ENCODE measurements at regions not wholly inside any gene's neighbourhood (a gene's known extent, or its start where the extent isn't known, plus 50 kb on each side); places are given as distances from the start of the nearest gene placed in this dataset.

DNA sequence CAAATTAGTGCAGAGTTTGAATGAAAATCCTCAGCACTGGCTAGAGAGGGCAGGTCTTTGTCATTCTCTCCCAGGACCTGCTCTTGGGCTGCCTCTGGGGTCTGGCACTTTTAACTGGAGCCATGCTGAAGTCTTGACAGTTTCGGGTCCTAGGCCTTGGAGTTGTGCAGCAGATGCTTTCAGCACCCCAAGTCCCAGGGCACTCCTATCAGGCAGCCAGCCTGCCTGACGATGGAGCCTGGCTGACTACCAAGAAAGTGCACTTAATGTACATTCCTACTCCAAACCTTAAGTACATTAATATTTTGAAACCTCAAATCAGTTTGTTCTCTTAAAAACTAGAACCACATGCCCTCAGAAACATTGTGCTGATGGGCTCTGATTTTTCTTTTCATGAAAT, 69.3 kb upstream of the CXCL14 start (continued):
- TF ChIP-seq, protein P1, sequence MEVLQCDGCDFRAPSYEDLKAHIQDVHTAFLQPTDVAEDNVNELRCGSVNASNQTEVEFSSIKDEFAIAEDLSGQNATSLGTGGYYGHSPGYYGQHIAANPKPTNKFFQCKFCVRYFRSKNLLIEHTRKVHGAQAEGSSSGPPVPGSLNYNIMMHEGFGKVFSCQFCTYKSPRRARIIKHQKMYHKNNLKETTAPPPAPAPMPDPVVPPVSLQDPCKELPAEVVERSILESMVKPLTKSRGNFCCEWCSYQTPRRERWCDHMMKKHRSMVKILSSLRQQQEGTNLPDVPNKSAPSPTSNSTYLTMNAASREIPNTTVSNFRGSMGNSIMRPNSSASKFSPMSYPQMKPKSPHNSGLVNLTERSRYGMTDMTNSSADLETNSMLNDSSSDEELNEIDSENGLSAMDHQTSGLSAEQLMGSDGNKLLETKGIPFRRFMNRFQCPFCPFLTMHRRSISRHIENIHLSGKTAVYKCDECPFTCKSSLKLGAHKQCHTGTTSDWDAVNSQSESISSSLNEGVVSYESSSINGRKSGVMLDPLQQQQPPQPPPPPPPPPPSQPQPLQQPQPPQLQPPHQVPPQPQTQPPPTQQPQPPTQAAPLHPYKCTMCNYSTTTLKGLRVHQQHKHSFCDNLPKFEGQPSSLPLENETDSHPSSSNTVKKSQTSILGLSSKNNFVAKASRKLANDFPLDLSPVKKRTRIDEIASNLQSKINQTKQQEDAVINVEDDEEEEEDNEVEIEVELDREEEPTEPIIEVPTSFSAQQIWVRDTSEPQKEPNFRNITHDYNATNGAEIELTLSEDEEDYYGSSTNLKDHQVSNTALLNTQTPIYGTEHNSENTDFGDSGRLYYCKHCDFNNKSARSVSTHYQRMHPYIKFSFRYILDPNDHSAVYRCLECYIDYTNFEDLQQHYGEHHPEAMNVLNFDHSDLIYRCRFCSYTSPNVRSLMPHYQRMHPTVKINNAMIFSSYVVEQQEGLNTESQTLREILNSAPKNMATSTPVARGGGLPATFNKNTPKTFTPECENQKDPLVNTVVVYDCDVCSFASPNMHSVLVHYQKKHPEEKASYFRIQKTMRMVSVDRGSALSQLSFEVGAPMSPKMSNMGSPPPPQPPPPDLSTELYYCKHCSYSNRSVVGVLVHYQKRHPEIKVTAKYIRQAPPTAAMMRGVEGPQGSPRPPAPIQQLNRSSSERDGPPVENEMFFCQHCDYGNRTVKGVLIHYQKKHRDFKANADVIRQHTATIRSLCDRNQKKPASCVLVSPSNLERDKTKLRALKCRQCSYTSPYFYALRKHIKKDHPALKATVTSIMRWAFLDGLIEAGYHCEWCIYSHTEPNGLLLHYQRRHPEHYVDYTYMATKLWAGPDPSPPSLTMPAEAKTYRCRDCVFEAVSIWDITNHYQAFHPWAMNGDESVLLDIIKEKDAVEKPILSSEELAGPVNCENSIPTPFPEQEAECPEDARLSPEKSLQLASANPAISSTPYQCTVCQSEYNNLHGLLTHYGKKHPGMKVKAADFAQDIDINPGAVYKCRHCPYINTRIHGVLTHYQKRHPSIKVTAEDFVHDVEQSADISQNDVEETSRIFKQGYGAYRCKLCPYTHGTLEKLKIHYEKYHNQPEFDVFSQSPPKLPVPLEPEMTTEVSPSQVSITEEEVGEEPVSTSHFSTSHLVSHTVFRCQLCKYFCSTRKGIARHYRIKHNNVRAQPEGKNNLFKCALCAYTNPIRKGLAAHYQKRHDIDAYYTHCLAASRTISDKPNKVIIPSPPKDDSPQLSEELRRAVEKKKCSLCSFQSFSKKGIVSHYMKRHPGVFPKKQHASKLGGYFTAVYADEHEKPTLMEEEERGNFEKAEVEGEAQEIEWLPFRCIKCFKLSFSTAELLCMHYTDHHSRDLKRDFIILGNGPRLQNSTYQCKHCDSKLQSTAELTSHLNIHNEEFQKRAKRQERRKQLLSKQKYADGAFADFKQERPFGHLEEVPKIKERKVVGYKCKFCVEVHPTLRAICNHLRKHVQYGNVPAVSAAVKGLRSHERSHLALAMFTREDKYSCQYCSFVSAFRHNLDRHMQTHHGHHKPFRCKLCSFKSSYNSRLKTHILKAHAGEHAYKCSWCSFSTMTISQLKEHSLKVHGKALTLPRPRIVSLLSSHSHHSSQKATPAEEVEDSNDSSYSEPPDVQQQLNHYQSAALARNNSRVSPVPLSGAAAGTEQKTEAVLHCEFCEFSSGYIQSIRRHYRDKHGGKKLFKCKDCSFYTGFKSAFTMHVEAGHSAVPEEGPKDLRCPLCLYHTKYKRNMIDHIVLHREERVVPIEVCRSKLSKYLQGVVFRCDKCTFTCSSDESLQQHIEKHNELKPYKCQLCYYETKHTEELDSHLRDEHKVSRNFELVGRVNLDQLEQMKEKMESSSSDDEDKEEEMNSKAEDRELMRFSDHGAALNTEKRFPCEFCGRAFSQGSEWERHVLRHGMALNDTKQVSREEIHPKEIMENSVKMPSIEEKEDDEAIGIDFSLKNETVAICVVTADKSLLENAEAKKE (CRISPR knock-in tag; IDR thresholded peaks at IDR 0.05) = no peak
- TF ChIP-seq, protein P2, sequence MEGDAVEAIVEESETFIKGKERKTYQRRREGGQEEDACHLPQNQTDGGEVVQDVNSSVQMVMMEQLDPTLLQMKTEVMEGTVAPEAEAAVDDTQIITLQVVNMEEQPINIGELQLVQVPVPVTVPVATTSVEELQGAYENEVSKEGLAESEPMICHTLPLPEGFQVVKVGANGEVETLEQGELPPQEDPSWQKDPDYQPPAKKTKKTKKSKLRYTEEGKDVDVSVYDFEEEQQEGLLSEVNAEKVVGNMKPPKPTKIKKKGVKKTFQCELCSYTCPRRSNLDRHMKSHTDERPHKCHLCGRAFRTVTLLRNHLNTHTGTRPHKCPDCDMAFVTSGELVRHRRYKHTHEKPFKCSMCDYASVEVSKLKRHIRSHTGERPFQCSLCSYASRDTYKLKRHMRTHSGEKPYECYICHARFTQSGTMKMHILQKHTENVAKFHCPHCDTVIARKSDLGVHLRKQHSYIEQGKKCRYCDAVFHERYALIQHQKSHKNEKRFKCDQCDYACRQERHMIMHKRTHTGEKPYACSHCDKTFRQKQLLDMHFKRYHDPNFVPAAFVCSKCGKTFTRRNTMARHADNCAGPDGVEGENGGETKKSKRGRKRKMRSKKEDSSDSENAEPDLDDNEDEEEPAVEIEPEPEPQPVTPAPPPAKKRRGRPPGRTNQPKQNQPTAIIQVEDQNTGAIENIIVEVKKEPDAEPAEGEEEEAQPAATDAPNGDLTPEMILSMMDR (conservative IDR thresholded peaks at IDR 0.05; ENCODE audit: low read depth in 2 of 2) = no peak
- TF ChIP-seq ZNF331 (CRISPR knock-in tag; IDR thresholded peaks at IDR 0.05; ENCODE audit: low read depth) = no peak
- TF ChIP-seq POLR2AphosphoS5 (IDR thresholded peaks at IDR 0.05; ENCODE audit: low read depth) = no peak

DNA sequence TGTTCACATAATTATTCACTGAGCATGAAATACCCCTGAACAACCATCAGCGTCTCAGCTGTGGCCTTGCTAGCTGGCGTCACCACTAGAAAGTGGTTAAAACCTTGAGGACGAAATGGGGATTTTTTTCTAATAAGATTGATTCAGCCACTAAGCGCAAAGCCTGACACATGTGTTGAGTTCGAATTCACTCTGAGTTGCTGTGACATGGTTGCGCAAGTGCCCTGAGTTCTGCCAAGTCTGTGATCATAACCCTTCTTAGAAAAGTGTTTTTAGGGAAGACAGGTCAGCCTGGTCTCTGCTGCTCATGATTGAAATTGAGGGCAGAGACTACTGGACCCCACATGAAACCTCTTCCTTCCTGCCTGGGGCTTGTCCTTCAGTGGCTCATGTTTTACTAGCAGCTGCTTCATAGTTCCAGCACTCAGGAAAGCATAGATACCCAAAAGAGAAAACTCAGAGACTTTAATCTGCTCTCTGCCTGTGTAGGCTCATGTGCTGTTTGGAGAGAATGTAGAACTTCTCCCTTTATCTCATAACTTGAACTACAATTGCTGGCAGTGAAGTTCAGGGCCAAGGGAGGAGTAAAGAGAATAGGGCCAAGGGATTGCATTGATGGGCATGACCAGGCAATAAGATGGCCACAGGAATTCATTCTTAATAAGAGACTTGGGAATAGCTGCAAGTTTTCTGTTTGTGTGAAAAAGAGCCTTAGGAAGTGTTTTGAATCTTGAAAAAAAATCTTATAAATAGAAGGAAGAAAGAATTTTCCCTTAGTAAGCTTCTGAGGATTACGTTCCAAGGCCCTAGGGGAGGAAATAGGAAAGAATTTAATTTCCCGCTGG, 66.8 kb upstream of the CXCL14 start:
- no peaks in the 10 kb centered on the region for H3K79me2 ChIP-seq (replicated peaks; ENCODE audit: insufficient read depth)
- no peaks in the 10 kb centered on the region for H4K20me1 ChIP-seq (replicated peaks; ENCODE audit: insufficient read depth)
- ATAC-seq (no peak), DNase-seq (ENCODE audit: low spot score) (no peak)
- no peaks in the 10 kb centered on the region for H3K4me1 Mint-ChIP-seq
- no peaks in the 10 kb centered on the region for H3K36me3 Mint-ChIP-seq (ENCODE audit: low read depth)
- no peaks in the 10 kb centered on the region for H3K4me1 ChIP-seq (ENCODE audit: insufficient read depth)
- no peaks in the 10 kb centered on the region for H3K36me3 ChIP-seq (ENCODE audit: insufficient read depth)
- no peak overlapping the region for H3K27ac Mint-ChIP-seq
- H3K4me3 ChIP-seq = no peak overlapping the region
- H3K27me3 ChIP-seq (ENCODE audit: insufficient read depth) = no peaks in the 10 kb centered on the region
- H3K4me2 ChIP-seq = no peak overlapping the region
- H3K27me3 Mint-ChIP-seq (ENCODE audit: insufficient read depth, low read depth, poor library complexity) = peaks cover 5% of the 10 kb centered on the region
- 0 out of 2 replicates have a peak, but pooled peaks cover 8% of the 10 kb centered on the region for H3K9me2 ChIP-seq (ENCODE audit: insufficient read depth)
- H3K27ac ChIP-seq (ENCODE audit: low read depth) = no peak overlapping the region
- H3K9me3 Mint-ChIP-seq = no peaks in the 10 kb centered on the region
- no peak overlapping the region for H2AFZ ChIP-seq
- H3K4me3 Mint-ChIP-seq = no peak overlapping the region
- H3F3A ChIP-seq (replicated peaks; ENCODE audit: low read depth) = no peaks in the 10 kb centered on the region
- TF ChIP-seq EZH2phosphoT487 (IDR thresholded peaks at IDR 0.05; ENCODE audit: unreplicated experiment) = no peak
- no peak for TF ChIP-seq NANOG (IDR thresholded peaks at IDR 0.05; ENCODE audit: borderline replicate concordance)
- no peak for TF ChIP-seq POLR2AphosphoS5 (IDR thresholded peaks at IDR 0.05; ENCODE audit: low read depth)
- TF ChIP-seq ETS1 (IDR thresholded peaks at IDR 0.05) = no peak
- TF ChIP-seq CREB1 (CRISPR knock-in tag; IDR thresholded peaks at IDR 0.05; ENCODE audit: low read depth) = no peak
- TF ChIP-seq, protein P3, sequence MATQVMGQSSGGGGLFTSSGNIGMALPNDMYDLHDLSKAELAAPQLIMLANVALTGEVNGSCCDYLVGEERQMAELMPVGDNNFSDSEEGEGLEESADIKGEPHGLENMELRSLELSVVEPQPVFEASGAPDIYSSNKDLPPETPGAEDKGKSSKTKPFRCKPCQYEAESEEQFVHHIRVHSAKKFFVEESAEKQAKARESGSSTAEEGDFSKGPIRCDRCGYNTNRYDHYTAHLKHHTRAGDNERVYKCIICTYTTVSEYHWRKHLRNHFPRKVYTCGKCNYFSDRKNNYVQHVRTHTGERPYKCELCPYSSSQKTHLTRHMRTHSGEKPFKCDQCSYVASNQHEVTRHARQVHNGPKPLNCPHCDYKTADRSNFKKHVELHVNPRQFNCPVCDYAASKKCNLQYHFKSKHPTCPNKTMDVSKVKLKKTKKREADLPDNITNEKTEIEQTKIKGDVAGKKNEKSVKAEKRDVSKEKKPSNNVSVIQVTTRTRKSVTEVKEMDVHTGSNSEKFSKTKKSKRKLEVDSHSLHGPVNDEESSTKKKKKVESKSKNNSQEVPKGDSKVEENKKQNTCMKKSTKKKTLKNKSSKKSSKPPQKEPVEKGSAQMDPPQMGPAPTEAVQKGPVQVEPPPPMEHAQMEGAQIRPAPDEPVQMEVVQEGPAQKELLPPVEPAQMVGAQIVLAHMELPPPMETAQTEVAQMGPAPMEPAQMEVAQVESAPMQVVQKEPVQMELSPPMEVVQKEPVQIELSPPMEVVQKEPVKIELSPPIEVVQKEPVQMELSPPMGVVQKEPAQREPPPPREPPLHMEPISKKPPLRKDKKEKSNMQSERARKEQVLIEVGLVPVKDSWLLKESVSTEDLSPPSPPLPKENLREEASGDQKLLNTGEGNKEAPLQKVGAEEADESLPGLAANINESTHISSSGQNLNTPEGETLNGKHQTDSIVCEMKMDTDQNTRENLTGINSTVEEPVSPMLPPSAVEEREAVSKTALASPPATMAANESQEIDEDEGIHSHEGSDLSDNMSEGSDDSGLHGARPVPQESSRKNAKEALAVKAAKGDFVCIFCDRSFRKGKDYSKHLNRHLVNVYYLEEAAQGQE (IDR thresholded peaks at IDR 0.05; ENCODE audit: unreplicated experiment) = no peak
